HepG2 (cell line): ENCODE measurements at regions not wholly inside any gene's neighbourhood (a gene's known extent, or its start where the extent isn't known, plus 50 kb on each side); places are given as distances from the start of the nearest gene placed in this dataset.

Experiments
- ATAC-seq: fragments of 200-7000 bp; cut with Tn5 transposase; 3 replicates; pipeline ENCODE4 v1.9.1; 2020; ENCODE audit warnings: mild to moderate bottlenecking, moderate library complexity
- BruUV-seq: library from RNA; stranded (reverse); fragments of 400-500 nt; replicated peaks from 2 replicates; lab custom pipeline; 2021; lab: Mats Ljungman, UMichigan
- CTCF ChIA-PET: fragments of 300-600 bp; formaldehyde crosslinking; extraction: SDS; loops from one replicate; lab custom pipeline; 2021; ENCODE audit warnings: low total read pairs, inconsistent platforms, low intra/inter-chr PET ratio; lab: Yijun Ruan, JAX
- POLR2A ChIA-PET: fragments of 350-600 bp; sonication (Branson Sonifier 250); formaldehyde crosslinking; loops from one replicate; lab custom pipeline; 2020; ENCODE audit warnings: antibody characterized with exemption, inconsistent platforms; lab: Yijun Ruan, JAX
- DNase-seq: peaks from one replicate; pipeline ENCODE4 v3.0.0-alpha.2; 2015; ENCODE audit warnings: low spot score
- FAIRE-seq: peaks from 3 replicates; lab custom pipeline; 2011; peaks lifted over from hg19 to GRCh38; lab: Jason Lieb, UNC
- H2AFZ ChIP-seq: one replicate; pipeline ENCODE4 v1.6.1; 2011; ENCODE audit warnings: low read length, inconsistent platforms
- H3K27ac ChIP-seq: fragments of 300-600 bp; 3 replicates; pipeline ENCODE4 v1.8.0; 2011; ENCODE audit warnings: mixed run types, mild to moderate bottlenecking, mixed read lengths, low read length, inconsistent platforms; ENCODE audit not compliant: insufficient read depth; ENCODE audit errors: extremely low read length
- H3K27me3 ChIP-seq, 2 experiments: fragments of 200-600 bp in 1 of 2; 2 replicates in 1 of 2; 3 replicates in 1 of 2; pipeline versions ENCODE4 v1.6.0 to v1.8.0; 2011; ENCODE audit warnings: low read length in 2 of 2, mild to moderate bottlenecking in 2 of 2, moderate library complexity in 2 of 2, inconsistent platforms in 1 of 2; ENCODE audit not compliant: insufficient read depth in 2 of 2, control insufficient read depth in 1 of 2
- H3K36me3 ChIP-seq, 2 experiments: fragments of 200-600 bp in 1 of 2; replicated peaks in 1 of 2; 2 replicates in 1 of 2; 3 replicates in 1 of 2; pipeline versions ENCODE4 v1.5.1 to v1.8.0; 2011; ENCODE audit warnings: low read length in 2 of 2, inconsistent platforms in 1 of 2; ENCODE audit not compliant: insufficient read depth in 2 of 2, control insufficient read depth in 1 of 2
- H3K4me1 ChIP-seq: 2 replicates; pipeline ENCODE4 v1.5.1; 2012; ENCODE audit warnings: low read length, inconsistent platforms; ENCODE audit not compliant: insufficient read depth
- H3K4me2 ChIP-seq: 2 replicates; pipeline ENCODE4 v1.6.0; 2011; ENCODE audit warnings: low read depth, low read length, inconsistent platforms
- H3K4me3 ChIP-seq, 3 experiments: fragments of 200-600 bp in 1 of 3; sonication (generic), shearing (Covaris generic) in 1 of 3; replicated peaks in 1 of 3; 2 replicates each; pipeline ENCODE4 v1.5.1; 2011 to 2016; ENCODE audit warnings: low read length in 3 of 3, inconsistent platforms in 2 of 3, low read depth in 2 of 3, mild to moderate bottlenecking in 2 of 3, control low read depth in 1 of 3, mixed read lengths in 1 of 3; ENCODE audit not compliant: insufficient read depth in 1 of 3
- H3K79me2 ChIP-seq: one replicate; pipeline ENCODE4 v1.6.1; 2011; ENCODE audit warnings: low read length, inconsistent platforms; ENCODE audit not compliant: insufficient read depth
- H3K9ac ChIP-seq: 2 replicates; pipeline ENCODE4 v1.6.0; 2011; ENCODE audit warnings: mild to moderate bottlenecking, low read depth, low read length, inconsistent platforms; ENCODE audit not compliant: insufficient read depth
- H3K9me3 ChIP-seq: 2 replicates; pipeline ENCODE4 v1.5.1; 2012; ENCODE audit warnings: mild to moderate bottlenecking, low read length
- H4K20me1 ChIP-seq: 2 replicates; pipeline ENCODE4 v1.6.0; 2011; ENCODE audit warnings: inconsistent platforms, mild to moderate bottlenecking, low read length, moderate library complexity; ENCODE audit not compliant: insufficient read depth
- CBFB ChIP-seq: sonication (generic); formaldehyde crosslinking; IDR thresholded peaks from 2 replicates; pipeline ENCODE4 v1.4.0; 2020; ENCODE audit warnings: missing genetic modification reagents
- CBX5 ChIP-seq: sonication (generic); formaldehyde crosslinking; IDR thresholded peaks from 2 replicates; pipeline ENCODE4 v1.4.0; 2020; ENCODE audit warnings: missing genetic modification reagents, borderline replicate concordance
- DPF2 ChIP-seq: sonication (generic); formaldehyde crosslinking; IDR thresholded peaks from 2 replicates; pipeline ENCODE4 v1.4.0; 2020; ENCODE audit warnings: mild to moderate bottlenecking, low read depth, missing genetic modification reagents, borderline replicate concordance
- FOXP1 ChIP-seq, 2 experiments: fragments of 450-650 bp in 1 of 2; IDR thresholded peaks; 2 replicates each; pipeline ENCODE4 v1.6.1; 2017 to 2018; ENCODE audit warnings: antibody characterized with exemption in 1 of 2
- HNRNPH1 ChIP-seq: fragments of 200-400 bp; formaldehyde crosslinking; optimal IDR thresholded peaks from 2 replicates; pipeline ENCODE3; 2017; ENCODE audit warnings: mild to moderate bottlenecking, low read depth, low read length
- HOXA9 ChIP-seq: sonication (generic); formaldehyde crosslinking; IDR thresholded peaks from 2 replicates; pipeline ENCODE4 v1.8.1; 2022; ENCODE audit warnings: missing genetic modification reagents, mild to moderate bottlenecking, moderate library complexity, borderline replicate concordance
- PHF5A ChIP-seq: IDR thresholded peaks from one replicate; pipeline ENCODE4 v1.6.1; 2018; ENCODE audit warnings: low read depth, missing genetic modification reagents; ENCODE audit not compliant: unreplicated experiment
- SSRP1 ChIP-seq: IDR thresholded peaks from 2 replicates; pipeline ENCODE4 v1.6.1; 2016; ENCODE audit warnings: control low read depth
- STAG1 ChIP-seq: sonication (generic); formaldehyde crosslinking; IDR thresholded peaks from 2 replicates; pipeline ENCODE4 v1.4.0; 2020; ENCODE audit warnings: missing genetic modification reagents
- THAP11 ChIP-seq: IDR thresholded peaks from 2 replicates; pipeline ENCODE4 v1.6.1; 2016; ENCODE audit warnings: missing biosample characterization, missing genetic modification reagents
- THYN1 ChIP-seq: sonication (generic); formaldehyde crosslinking; IDR thresholded peaks from 2 replicates; pipeline ENCODE4 v1.8.1; 2023; ENCODE audit warnings: low read depth, mild to moderate bottlenecking, moderate library complexity, missing genetic modification reagents, borderline replicate concordance
- YEATS2 ChIP-seq: sonication (generic); formaldehyde crosslinking; IDR thresholded peaks from 2 replicates; pipeline ENCODE4 v1.4.0; 2020; ENCODE audit warnings: missing genetic modification reagents, borderline replicate concordance
- ZNF292 ChIP-seq: sonication (generic); formaldehyde crosslinking; IDR thresholded peaks from 2 replicates; pipeline ENCODE4 v1.8.1; 2022; ENCODE audit warnings: mild to moderate bottlenecking, low read depth, missing genetic modification reagents, borderline replicate concordance
- ZNF782 ChIP-seq: sonication (generic); formaldehyde crosslinking; IDR thresholded peaks from 2 replicates; pipeline ENCODE4 v1.4.0; 2020; ENCODE audit warnings: missing genetic modification reagents, mild to moderate bottlenecking, borderline replicate concordance
- WGBS: methylation state at CpG from one replicate; pipeline ENCODE4 v1.1.6; 2017; ENCODE audit warnings: low lambda C conversion rate; 5-methylcytosine and 5-hydroxymethylcytosine counted together
- in situ Hi-C: cut with HindIII; loops from 2 replicates; pipeline ENCODE4 v1.10.0; 2017; ENCODE audit warnings: low pct_unique_long_range_greater_than_20kb; ENCODE audit not compliant: extremely low pct_ligation_motif_present
- intact Hi-C: fragments of 100-400 bp; cut with micrococcal nuclease; formaldehyde crosslinking; loops from one replicate; pipeline ENCODE4 v1.10.0; 2022; ENCODE audit not compliant: unreplicated experiment

DNA sequence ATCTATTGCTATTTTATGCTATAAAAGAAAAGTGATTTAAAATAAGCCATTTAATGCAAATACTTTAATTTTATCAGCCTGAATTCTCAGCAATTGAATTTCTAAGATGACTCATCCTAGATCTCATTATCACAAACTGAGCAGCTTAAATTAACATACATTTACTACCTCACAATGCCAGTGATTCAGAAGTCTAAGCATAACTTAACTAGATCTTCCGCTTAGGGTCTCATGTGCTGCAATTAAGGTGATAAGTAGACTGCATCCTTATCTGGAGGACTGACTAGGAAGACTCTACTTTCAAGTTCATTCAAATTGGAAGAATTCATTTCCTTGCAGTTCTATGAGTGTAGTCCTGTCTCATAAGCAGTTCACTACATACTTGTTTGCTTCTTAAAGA is 286.6 kb downstream of the COL11A1 start:
- ATAC-seq (no peak), DNase-seq (no peak), FAIRE-seq (no peak)
- Histone ChIP-seq H3K27ac (no peak overlapping the region), H3K4me2 (no peak overlapping the region), H2AFZ (no peak overlapping the region), H3K9ac (no peak overlapping the region), H3K79me2 (no peaks in the 10 kb centered on the region), H3K27me3 (no peaks in the 10 kb centered on the region), H3K9me3 (peaks cover 8% of the 10 kb centered on the region), H3K36me3 (no peaks in the 10 kb centered on the region), H4K20me1 (no peaks in the 10 kb centered on the region), H3K4me3 (no peak overlapping the region), H3K4me1 (no peaks in the 10 kb centered on the region)
- intact Hi-C loops: no loop called here
- POLR2A ChIA-PET: no interaction called here
- in situ Hi-C loops: no loop called here
- TF ChIP-seq HNRNPH1 (no peak), ZNF292 (CRISPR knock-in tag) (no peak)
- CTCF ChIA-PET: no interaction called here
- no TSS peak for BruUV-seq
- WGBS: 0% methylated on average over 1 of the region's 1 CpG

DNA sequence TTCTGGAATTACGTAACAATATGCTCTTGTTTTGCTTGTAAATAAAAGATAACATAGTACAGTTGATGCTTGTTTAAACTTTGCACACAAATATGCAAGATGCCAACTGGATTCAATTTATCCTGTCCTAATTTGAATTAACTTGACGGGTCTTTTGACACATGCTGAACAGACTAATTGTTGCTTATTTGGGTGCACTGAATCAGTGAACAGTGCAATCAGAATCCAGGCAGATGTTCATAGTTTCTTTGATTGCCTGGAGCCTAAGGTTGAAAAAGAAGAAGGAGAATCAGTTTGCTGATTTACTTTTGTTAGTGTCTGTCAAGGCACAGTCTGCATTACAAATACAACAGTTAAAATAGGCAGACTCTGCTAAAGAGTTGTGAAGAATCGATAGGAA is 307.9 kb downstream of the COL11A1 start:
- in situ Hi-C loops: no loop called here
- no peak for FAIRE-seq
- Histone ChIP-seq H3K79me2 (no peaks in the 10 kb centered on the region), H2AFZ (no peak overlapping the region)
- TF ChIP-seq STAG1 (no peak), HOXA9 (CRISPR knock-in tag) (no peak), SSRP1 (CRISPR knock-in tag) (no peak), ZNF782 (CRISPR knock-in tag) (no peak), THYN1 (no peak), DPF2 (CRISPR knock-in tag) (no peak), YEATS2 (CRISPR knock-in tag) (no peak), FOXP1 (IDR thresholded peaks at IDR 0.05) (no peak), FOXP1 (CRISPR knock-in tag; IDR thresholded peaks at IDR 0.05) (no peak), CBFB (CRISPR knock-in tag) (no peak), CBX5 (CRISPR knock-in tag) (no peak), THAP11 (no peak), PHF5A (CRISPR knock-in tag) (no peak)
- TF ChIP-seq, all 625 proteins: peak for 0
- no peak for DNase-seq
- WGBS: 20% methylated on average over 3 of the region's 3 CpGs
- Histone ChIP-seq H3K9ac (no peak overlapping the region), H4K20me1 (no peaks in the 10 kb centered on the region), H3K27me3 (no peaks in the 10 kb centered on the region), H3K36me3 (no peaks in the 10 kb centered on the region), H3K4me2 (no peak overlapping the region), H3K4me1 (no peaks in the 10 kb centered on the region), H3K27ac (no peak overlapping the region), H3K9me3 (no peaks in the 10 kb centered on the region; the same call in 1 of the 2 replicates), H3K4me3 (no peak overlapping the region)
- ChIA-PET POLR2A (no interaction called here), CTCF (no interaction called here)
- BruUV-seq: no TSS peak
- intact Hi-C loops: no loop called here
- ATAC-seq: no peak
